Amygdala (tissue), 56 donors: ENCODE measurements at regions not wholly inside any gene's neighbourhood (a gene's known extent, or its start where the extent isn't known, plus 50 kb on each side); places are given as distances from the start of the nearest gene placed in this dataset.

Experiments used
- DNase-seq, 56 donors: peaks; one replicate each; lab custom pipeline; 2025; lab: John Stamatoyannopoulos, UW

DNA sequence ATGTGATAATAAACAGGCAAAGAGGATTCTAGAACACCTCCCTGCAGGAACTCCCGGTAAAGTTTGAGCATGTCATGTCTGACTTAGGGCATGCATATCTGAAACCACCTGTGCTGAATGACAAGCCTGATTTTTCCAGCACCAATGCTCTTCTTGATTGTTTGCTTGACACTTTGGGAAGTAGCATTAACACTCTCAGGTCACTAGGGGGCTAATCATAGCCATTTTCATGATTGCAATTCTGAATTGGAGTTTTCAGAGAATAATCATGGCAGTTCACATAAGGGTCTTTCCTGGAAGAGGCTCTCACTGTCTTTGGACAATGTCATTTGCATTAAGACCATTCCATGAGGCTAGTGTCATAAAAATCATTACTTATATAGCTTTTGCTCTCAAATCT lies 234.4 kb upstream of the MTNR1B start:
- DNase-seq = no peak

GRCh38 chr11:92738276-92738675 lies 231.2 kb upstream of the MTNR1B start:
- no peak for DNase-seq

DNA sequence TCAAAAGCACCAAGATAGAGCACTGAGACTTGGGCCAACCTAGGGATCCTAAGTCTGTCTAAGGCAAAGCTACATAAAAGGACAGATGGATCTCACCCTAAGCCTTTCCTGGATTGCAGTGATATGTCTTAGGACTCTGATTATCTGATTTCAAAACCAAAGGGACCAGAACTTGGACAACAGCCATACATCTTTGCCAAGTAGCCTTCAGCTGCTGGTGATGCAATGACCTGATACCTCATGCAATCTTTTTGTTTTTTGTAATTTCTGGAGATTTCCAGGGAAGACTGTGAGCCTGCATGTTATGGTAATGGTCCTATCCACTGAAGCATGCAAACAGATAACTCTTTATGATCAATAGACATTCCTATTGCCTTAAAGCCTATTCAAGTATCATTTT lies 230.4 kb upstream of the MTNR1B start:
- DNase-seq = peak in 2 of 56 donors; percentile 1 to 4

GRCh38 chr11:92739491-92739890 lies 230.0 kb upstream of the MTNR1B start:
- DNase-seq = no peak

DNA sequence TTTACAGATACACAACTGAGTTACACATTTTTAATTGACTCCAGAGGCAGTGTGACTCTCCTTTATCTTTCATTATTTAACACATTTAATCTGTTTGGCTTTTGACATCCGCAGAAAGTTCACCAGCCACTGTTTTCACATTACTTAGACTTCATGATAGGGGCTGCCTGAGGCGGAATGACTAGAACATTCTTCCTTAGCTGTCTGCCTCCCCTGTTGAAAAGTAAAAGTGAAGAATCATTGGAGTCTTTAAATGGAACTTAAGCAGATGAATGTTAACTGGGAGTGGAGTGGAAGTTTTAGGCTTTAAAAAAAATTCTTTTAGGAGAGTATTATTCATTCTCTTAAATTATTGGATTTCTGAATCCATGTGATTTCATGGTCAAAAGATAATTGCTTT lies 229.2 kb upstream of the MTNR1B start:
- no peak for DNase-seq

GRCh38 chr11:92744929-92745585 lies 224.4 kb upstream of the MTNR1B start:
- no peak for DNase-seq

GRCh38 chr11:92750794-92751193 lies 218.7 kb upstream of the MTNR1B start:
- DNase-seq = no peak

GRCh38 chr11:92751594-92751993 lies 217.9 kb upstream of the MTNR1B start:
- no peak for DNase-seq

- DNase-seq = no peak
Measured at GRCh38 chr11:92752122-92752521, 217.3 kb upstream of the MTNR1B start.

DNA sequence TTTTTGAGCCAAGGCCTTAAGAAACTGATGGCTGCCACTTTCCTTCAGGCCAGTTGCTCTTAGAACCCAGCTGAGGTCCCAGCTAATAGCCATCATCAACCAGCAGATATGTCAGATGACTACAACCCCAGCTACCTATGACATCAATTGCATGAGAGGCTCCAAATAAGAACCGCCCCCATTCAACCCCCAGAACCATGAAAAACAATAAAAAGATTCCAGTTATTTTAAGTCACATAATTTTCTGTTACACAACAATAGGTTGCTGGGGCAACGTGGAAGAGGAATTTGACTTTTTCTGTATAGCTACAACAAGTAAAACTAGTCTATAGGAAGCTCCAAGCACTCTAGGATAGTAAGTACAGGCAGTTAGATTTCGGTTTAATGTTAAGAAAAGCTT lies 216.3 kb upstream of the MTNR1B start:
- DNase-seq = no peak

- no peak for DNase-seq
Measured at GRCh38 chr11:92758241-92758780, 211.1 kb upstream of the MTNR1B start.

DNA sequence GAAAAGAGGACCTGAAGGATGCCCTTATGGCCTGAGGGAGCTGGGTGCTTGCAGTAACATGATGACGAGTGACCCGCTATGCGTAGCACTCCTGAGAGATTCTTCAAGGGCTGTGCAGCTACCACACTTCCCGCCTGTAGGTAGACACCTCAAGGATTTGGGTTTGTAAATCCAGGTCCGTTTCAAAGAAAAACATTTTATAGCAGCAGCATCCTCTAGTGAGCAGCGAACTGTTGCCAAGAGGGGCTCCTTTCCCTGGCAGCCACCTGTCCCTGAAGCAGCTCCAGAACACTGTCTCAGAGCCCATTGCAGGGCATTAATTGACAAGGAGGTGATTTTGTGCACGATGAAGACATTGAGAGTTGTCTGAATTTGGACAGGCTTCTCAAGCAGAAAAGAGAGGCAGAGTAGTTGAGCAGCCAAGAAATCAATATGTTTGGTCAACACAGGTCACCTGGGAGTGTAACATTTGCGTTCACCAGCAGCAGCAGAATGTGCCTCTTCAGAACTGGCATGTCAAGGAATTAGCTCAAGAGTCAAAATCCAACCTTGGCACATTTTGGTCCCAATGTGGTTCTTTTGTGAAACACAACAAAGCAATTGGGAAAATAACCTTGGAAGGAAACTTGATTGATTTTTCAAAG lies 209.8 kb upstream of the MTNR1B start:
- DNase-seq = no peak

GRCh38 chr11:92762121-92762540 lies 207.3 kb upstream of the MTNR1B start:
- no peak for DNase-seq

GRCh38 chr11:92763336-92763735 lies 206.1 kb upstream of the MTNR1B start:
- no peak for DNase-seq

- DNase-seq = no peak
Measured at GRCh38 chr11:92764128-92764527, 205.3 kb upstream of the MTNR1B start.

DNA sequence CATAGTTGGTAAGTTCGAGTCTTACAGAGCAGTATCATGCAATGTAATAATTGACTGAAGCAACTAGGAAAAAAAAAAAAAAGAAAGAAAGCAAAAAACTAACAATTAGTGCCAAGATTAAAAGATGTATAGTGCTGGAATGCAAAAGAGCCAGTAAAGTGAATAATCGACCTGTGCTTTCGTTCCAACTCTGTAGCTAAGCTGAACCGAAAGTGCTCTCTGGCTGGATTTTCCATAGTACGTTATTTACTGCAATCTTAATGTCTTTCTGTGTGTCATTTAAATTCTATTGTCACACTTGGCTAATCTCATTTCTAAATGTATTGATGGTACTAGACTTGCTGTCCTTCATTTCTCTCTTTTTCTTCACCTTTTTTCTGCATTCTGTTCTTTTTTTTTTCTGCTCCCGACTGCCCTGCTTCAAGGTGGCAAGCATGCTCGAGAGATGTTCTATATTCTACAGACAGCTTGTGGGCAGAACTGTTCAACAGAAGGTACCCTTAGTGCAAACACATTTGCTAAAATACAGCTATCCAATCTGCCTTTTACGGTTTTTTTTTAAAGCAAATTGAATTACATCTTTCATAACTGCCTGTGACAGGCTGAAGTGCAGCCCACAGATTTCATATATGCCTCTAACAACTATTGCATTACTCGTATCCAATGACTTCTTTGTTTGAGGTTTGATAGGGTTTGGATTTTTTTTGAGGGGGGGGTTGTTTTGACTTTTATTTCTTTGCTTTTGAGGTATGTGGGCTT lies 204.2 kb upstream of the MTNR1B start:
- no peak for DNase-seq

DNA sequence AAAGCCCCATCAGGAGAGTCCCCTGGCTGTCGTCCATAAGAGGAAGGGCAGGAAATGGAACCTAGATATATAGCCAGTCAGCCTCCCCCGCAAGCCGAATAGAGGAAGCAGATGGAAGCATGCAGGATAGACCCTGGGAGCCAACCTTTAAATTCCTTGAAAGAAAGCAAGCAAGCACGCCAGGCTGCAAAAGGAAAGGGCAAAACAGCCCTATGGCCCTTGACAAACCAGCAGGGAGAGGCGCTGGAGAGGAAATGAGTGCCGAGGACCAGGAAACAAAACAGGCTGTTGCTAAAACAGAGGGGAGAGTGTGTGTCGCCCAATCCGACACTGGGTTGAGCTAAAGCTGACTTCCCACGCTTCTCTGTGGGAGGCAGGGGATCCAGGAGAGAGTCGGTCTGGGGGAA lies 203.5 kb upstream of the MTNR1B start:
- DNase-seq = peak in 22 of 56 donors; percentile 2 to 32 (median 13)

GRCh38 chr11:92766698-92767097 lies 202.8 kb upstream of the MTNR1B start:
- no peak for DNase-seq

GRCh38 chr11:92767416-92767815 lies 202.0 kb upstream of the MTNR1B start:
- DNase-seq = no peak

DNA sequence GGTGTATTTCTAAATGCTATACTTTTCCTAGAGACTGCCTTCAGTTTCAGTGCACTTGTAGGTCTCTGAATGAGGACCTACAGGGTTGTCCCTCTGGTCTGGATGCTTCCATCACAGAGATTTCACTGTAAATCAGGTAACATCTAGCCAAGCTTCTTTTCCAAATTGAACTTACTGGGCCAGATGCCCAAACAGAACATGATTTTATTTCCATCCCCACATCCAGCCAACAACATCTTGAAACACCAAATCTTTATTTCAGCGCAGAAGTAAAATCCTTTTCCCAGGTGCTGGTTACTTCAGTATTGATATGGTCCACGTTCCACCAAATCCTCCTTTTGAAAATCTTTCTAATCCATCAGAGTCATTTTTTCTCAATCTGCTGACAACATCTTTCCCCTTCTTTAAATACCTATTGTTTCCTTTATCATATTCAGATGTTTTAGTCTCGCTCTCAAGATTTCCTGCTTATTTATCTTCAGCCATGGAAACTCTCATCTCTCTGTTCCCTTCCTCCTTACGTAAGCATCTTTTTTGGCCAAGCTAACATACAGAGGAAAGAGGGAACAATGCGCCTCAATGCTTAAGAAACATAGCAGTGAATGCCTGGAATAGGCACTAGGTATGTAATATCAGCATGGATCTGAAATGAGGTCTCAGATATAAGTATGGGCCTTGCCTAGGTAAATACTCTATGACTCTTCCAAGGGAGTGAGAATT lies 201.2 kb upstream of the MTNR1B start:
- no peak for DNase-seq

- no peak for DNase-seq
Measured at GRCh38 chr11:92769112-92769511, 200.3 kb upstream of the MTNR1B start.
